Sigmoid colon (tissue), 6 donors: ENCODE measurements at regions not wholly inside any gene's neighbourhood (a gene's known extent, or its start where the extent isn't known, plus 50 kb on each side); places are given as distances from the start of the nearest gene placed in this dataset.

Experiments used
- DNase-seq: peaks from one replicate; pipeline ENCODE4 v3.0.0-alpha.2; 2019
- H3K27ac ChIP-seq, 4 donors: fragments of 200-600 bp; sonication (generic); one replicate each; pipeline ENCODE4 v1.5.1; 2016 to 2019; ENCODE audit warnings: mild to moderate bottlenecking in 1 of 4
- H3K27me3 ChIP-seq, 3 donors: fragments of 200-600 bp; sonication (generic); one replicate each; pipeline ENCODE4 v1.5.1; 2019; ENCODE audit warnings: mild to moderate bottlenecking in 1 of 3
- H3K36me3 ChIP-seq, 4 donors: fragments of 200-600 bp; sonication (generic); one replicate each; pipeline ENCODE4 v1.5.1; 2016 to 2019
- H3K4me1 ChIP-seq, 4 donors: fragments of 200-600 bp; sonication (generic); one replicate each; pipeline ENCODE4 v1.5.1; 2017 to 2019
- H3K4me3 ChIP-seq, 4 donors: fragments of 200-600 bp; sonication (generic); one replicate each; pipeline ENCODE4 v1.5.1; 2017 to 2019; ENCODE audit warnings: mild to moderate bottlenecking in 2 of 4, moderate library complexity in 1 of 4
- H3K9me3 ChIP-seq, 4 donors: fragments of 200-600 bp in 3 of 4; sonication (generic) in 3 of 4; one replicate each; pipeline versions ENCODE4 v1.5.1 to v1.6.1; 2013 to 2019
- EP300 ChIP-seq, 4 donors: sonication (generic); formaldehyde crosslinking; IDR thresholded peaks; one replicate each; pipeline ENCODE4 v1.6.1; 2017; ENCODE audit warnings: antibody characterized with exemption in 4 of 4
- POLR2A ChIP-seq, 2 donors: fragments of 450-650 bp; IDR thresholded peaks; one replicate each; pipeline ENCODE4 v1.6.1; 2016; ENCODE audit warnings: antibody characterized with exemption in 2 of 2, mild to moderate bottlenecking in 2 of 2, moderate library complexity in 2 of 2
- POLR2AphosphoS5 ChIP-seq, 4 donors: sonication (generic); formaldehyde crosslinking; IDR thresholded peaks; one replicate each; pipeline ENCODE4 v1.6.1; 2017; ENCODE audit warnings: antibody characterized with exemption in 4 of 4
- WGBS, 2 donors: extraction: QIAGEN DNeasy Blood & Tissue Kit; methylation state at CpG; one replicate each; pipeline ENCODE4 v1.1.7; 2013; 5-methylcytosine and 5-hydroxymethylcytosine counted together
- intact Hi-C: fragments of 100-400 bp; cut with DNase I; formaldehyde crosslinking; loops from one replicate; pipeline ENCODE4 v1.15.1; 2023
- TF ChIP-seq, protein P1 (sequence below), 4 experiments: fragments of 450-650 bp in 3 of 4; fragments of 200-600 bp in 1 of 4; IDR thresholded peaks; one replicate each; pipeline ENCODE4 v1.5.1; 2016 to 2019; ENCODE audit warnings: antibody characterized with exemption in 4 of 4, mild to moderate bottlenecking in 3 of 4, moderate library complexity in 2 of 4
- donor health status: healthy with polysubstance abuse.
- donor health status: healthy.

- no peaks in the 10 kb centered on the region for H3K9me3 ChIP-seq
- TF ChIP-seq, protein P1, sequence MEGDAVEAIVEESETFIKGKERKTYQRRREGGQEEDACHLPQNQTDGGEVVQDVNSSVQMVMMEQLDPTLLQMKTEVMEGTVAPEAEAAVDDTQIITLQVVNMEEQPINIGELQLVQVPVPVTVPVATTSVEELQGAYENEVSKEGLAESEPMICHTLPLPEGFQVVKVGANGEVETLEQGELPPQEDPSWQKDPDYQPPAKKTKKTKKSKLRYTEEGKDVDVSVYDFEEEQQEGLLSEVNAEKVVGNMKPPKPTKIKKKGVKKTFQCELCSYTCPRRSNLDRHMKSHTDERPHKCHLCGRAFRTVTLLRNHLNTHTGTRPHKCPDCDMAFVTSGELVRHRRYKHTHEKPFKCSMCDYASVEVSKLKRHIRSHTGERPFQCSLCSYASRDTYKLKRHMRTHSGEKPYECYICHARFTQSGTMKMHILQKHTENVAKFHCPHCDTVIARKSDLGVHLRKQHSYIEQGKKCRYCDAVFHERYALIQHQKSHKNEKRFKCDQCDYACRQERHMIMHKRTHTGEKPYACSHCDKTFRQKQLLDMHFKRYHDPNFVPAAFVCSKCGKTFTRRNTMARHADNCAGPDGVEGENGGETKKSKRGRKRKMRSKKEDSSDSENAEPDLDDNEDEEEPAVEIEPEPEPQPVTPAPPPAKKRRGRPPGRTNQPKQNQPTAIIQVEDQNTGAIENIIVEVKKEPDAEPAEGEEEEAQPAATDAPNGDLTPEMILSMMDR (IDR thresholded peaks at IDR 0.05) = no peak
- TF ChIP-seq EP300 (IDR thresholded peaks at IDR 0.05) (no peak), POLR2AphosphoS5 (IDR thresholded peaks at IDR 0.05) (no peak), POLR2A (IDR thresholded peaks at IDR 0.05) (no peak)
- intact Hi-C loops = no loop called here
- H3K4me1 ChIP-seq = no peaks in the 10 kb centered on the region
- no peak for DNase-seq
- no peak overlapping the region for H3K4me3 ChIP-seq
- H3K27me3 ChIP-seq = peaks cover 0 to under 1% (median 0%) of the 10 kb centered on the region in 3 donors
- WGBS, 2 donors = 87 to 90% methylated on average over 5 of the region's 5 CpGs
- H3K27ac ChIP-seq = no peak overlapping the region
- H3K36me3 ChIP-seq = no peaks in the 10 kb centered on the region
Observed at GRCh38 chr12:53830631-53831030, 78.9 kb upstream of the CISTR start.

- H3K36me3 ChIP-seq = no peaks in the 10 kb centered on the region
- H3K4me1 ChIP-seq = no peaks in the 10 kb centered on the region
- no peaks in the 10 kb centered on the region for H3K9me3 ChIP-seq
- WGBS, 2 donors = 53 to 65% methylated on average over 5 of the region's 5 CpGs
- TF ChIP-seq POLR2A (IDR thresholded peaks at IDR 0.05) = no peak
- TF ChIP-seq, protein P1 (IDR thresholded peaks at IDR 0.05) = no peak
- TF ChIP-seq POLR2AphosphoS5 (IDR thresholded peaks at IDR 0.05) = no peak
- no peak for TF ChIP-seq EP300 (IDR thresholded peaks at IDR 0.05)
- no peak overlapping the region for H3K27ac ChIP-seq
- intact Hi-C loops = no loop called here
- H3K27me3 ChIP-seq = no peaks in the 10 kb centered on the region
- H3K4me3 ChIP-seq = no peak overlapping the region
- no peak for DNase-seq
Observed at GRCh38 chr12:53836119-53836655, 84.4 kb upstream of the CISTR start.

- intact Hi-C loops = no loop called here
- no peaks in the 10 kb centered on the region for H3K9me3 ChIP-seq
- WGBS, 2 donors = 55 to 83% methylated on average over 2 of the region's 2 CpGs
Observed at GRCh38 chr12:53838978-53839377, 87.2 kb upstream of the CISTR start.

DNA sequence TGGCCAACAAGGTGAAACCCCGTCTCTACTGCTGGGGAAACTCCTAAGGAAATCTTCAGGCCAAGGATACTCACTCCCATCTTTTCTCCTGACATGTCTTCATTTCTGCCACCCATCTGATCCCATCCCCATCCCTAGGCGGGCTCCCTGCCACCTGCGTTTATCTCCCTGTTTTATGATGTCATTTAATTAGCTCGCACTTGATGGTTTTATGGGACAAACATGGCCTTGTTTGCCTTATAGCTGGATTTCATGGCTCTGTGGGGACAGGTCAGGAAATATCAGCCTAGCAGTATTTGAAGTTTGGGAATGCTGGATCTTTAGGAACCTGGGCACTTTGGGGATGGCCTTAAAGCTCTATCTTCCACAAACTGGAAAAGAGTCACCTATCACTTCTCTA, 88.5 kb upstream of the CISTR start:
- H3K4me3 ChIP-seq = no peak overlapping the region
- intact Hi-C loops = no loop called here
- DNase-seq = no peak
- H3K9me3 ChIP-seq = no peaks in the 10 kb centered on the region
- H3K27me3 ChIP-seq = no peaks in the 10 kb centered on the region
- no peaks in the 10 kb centered on the region for H3K36me3 ChIP-seq
- H3K27ac ChIP-seq = no peak overlapping the region
- TF ChIP-seq EP300 (IDR thresholded peaks at IDR 0.05) = no peak
- no peak for TF ChIP-seq POLR2A (IDR thresholded peaks at IDR 0.05)
- TF ChIP-seq, protein P1 (IDR thresholded peaks at IDR 0.05) = no peak
- no peak for TF ChIP-seq POLR2AphosphoS5 (IDR thresholded peaks at IDR 0.05)
- WGBS, 2 donors = 22 to 67% methylated on average over 4 of the region's 4 CpGs
- H3K4me1 ChIP-seq = peaks cover 0 to 10% (median 0%) of the 10 kb centered on the region in 4 donors

More at GRCh38 chr12:53838978-53839377, 87.2 kb upstream of the CISTR start:
- H3K27ac ChIP-seq = no peak overlapping the region
- H3K4me3 ChIP-seq = no peak overlapping the region
- TF ChIP-seq, protein P1 (IDR thresholded peaks at IDR 0.05) = no peak
- TF ChIP-seq POLR2A (IDR thresholded peaks at IDR 0.05) (no peak), EP300 (IDR thresholded peaks at IDR 0.05) (no peak), POLR2AphosphoS5 (IDR thresholded peaks at IDR 0.05) (no peak)
- no peaks in the 10 kb centered on the region for H3K27me3 ChIP-seq
- no peaks in the 10 kb centered on the region for H3K36me3 ChIP-seq
- no peaks in the 10 kb centered on the region for H3K4me1 ChIP-seq
- no peak for DNase-seq

DNA sequence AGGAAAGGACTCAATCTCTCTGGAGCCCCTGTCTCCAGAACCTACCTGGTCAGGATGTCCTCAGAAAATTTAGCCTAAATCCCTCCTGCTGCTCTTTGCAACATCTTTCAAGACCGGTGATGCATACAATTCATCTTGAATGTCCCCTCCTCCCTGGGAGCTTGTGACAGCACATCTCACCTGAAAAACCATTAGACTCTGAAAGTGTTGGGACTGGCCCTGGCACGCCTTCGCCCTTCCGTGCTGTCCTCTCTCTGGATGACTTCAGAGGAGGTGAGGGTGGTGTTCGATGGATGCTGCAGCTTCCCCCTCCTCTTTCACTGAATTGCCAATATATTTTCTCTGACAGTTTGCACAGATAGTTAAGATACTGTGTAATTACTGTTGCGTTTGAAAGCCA, 90.9 kb upstream of the CISTR start:
- no peak overlapping the region for H3K4me3 ChIP-seq
- H3K4me1 ChIP-seq = peaks cover 0 to 20% (median 0%) of the 10 kb centered on the region in 4 donors
- H3K9me3 ChIP-seq = no peaks in the 10 kb centered on the region
- no peaks in the 10 kb centered on the region for H3K27me3 ChIP-seq
- no peak for TF ChIP-seq POLR2A (IDR thresholded peaks at IDR 0.05)
- no peak for TF ChIP-seq POLR2AphosphoS5 (IDR thresholded peaks at IDR 0.05)
- TF ChIP-seq, protein P1 (IDR thresholded peaks at IDR 0.05) = no peak
- no peak for TF ChIP-seq EP300 (IDR thresholded peaks at IDR 0.05)
- no peaks in the 10 kb centered on the region for H3K36me3 ChIP-seq
- H3K27ac ChIP-seq = no peak overlapping the region
- DNase-seq = no peak
- intact Hi-C loops = no loop called here
- 60 to 76% methylated on average over 6 of the region's 6 CpGs for WGBS, 2 donors
